AG04449 (cell line): ENCODE measurements at regions not wholly inside any gene's neighbourhood (a gene's known extent, or its start where the extent isn't known, plus 50 kb on each side); places are given as distances from the start of the nearest gene placed in this dataset.

Experiments
- CTCF ChIA-PET: fragments of 350-600 bp; formaldehyde crosslinking; extraction: SDS; loops from one replicate; lab custom pipeline; 2021; ENCODE audit warnings: antibody characterized with exemption; lab: Yijun Ruan, JAX
- POLR2A ChIA-PET: fragments of 400-600, 350-600 bp; formaldehyde crosslinking; extraction: SDS; loops from one replicate; lab custom pipeline; 2020; ENCODE audit warnings: antibody characterized with exemption, inconsistent platforms; lab: Yijun Ruan, JAX
- DNase-seq: peaks from one replicate; pipeline ENCODE4 v3.0.0-alpha.2; 2010; ENCODE audit warnings: low read depth, low spot score
- H3K4me3 ChIP-seq: 2 replicates; pipeline ENCODE4 v1.5.1; 2011; ENCODE audit warnings: low read depth, mild to moderate bottlenecking, control low read depth, low read length
- TF ChIP-seq, protein P1 (sequence below): IDR thresholded peaks from one replicate; pipeline ENCODE4 v1.5.1; 2011; ENCODE audit warnings: mild to moderate bottlenecking, moderate library complexity, low read length, control low read depth, inconsistent platforms; ENCODE audit not compliant: insufficient read depth; ENCODE audit errors: missing control alignments

DNA sequence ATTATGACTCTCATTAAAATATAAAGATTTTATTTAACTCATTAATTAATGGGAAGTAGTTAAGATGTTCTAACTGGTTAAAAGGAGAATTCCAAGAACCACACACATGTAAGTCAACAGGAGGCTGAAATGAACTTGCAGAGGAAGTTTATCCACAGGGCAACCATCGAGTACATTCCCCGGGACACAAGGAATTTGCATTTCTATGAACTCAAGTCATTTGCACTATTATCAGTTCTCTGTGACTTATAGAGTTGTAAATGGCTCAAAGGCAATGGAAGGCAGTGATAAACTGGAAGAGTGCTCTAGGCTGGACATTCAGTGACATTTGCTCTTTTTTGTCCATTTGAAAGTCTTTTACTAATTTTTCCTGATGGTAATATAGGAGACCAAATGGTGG is 97.4 kb downstream of the SNX5 start:
- H3K4me3 ChIP-seq: no peak overlapping the region
- CTCF ChIA-PET: no interaction called here
- DNase-seq: no peak
- TF ChIP-seq, protein P1, sequence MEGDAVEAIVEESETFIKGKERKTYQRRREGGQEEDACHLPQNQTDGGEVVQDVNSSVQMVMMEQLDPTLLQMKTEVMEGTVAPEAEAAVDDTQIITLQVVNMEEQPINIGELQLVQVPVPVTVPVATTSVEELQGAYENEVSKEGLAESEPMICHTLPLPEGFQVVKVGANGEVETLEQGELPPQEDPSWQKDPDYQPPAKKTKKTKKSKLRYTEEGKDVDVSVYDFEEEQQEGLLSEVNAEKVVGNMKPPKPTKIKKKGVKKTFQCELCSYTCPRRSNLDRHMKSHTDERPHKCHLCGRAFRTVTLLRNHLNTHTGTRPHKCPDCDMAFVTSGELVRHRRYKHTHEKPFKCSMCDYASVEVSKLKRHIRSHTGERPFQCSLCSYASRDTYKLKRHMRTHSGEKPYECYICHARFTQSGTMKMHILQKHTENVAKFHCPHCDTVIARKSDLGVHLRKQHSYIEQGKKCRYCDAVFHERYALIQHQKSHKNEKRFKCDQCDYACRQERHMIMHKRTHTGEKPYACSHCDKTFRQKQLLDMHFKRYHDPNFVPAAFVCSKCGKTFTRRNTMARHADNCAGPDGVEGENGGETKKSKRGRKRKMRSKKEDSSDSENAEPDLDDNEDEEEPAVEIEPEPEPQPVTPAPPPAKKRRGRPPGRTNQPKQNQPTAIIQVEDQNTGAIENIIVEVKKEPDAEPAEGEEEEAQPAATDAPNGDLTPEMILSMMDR: no peak
- POLR2A ChIA-PET: interaction anchor here (1.0 kb wide), 1 partner anchor 189 kb away, joined by 3 read pairs; the partner anchor contains the start of gene RRBP1

DNA sequence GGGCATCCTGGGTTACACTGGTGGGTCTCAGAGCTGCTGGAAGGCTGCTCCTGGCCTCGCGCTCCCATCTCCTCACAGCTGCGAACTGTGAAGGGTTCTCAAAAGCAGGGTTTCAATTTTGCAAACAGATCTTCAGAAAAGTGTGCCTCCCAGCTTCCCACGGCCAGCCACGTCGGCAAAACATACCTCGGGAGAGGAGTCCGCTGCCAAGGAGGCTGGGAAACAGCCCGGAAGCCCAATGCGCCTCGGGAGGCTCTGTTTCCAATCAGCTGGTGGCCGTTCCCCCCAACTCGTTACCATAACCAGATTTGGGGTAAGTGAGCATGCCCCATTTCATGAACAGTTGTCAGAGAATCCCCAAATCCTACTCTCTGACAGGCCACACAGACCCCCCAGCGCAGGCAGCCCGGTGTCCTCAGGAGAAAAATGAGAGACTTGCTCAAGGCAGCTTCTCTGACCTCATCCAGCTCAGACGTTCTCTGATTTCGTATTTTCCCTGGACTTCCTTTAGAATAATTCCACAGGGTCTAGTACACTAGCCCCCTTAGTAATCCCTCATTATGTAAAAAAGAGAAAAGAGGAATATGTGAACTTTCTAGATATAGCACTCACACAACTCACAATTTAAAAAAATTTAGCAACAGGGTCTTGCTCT is 98.4 kb downstream of the SNX5 start:
- TF ChIP-seq, protein P1: no peak
- DNase-seq: no peak
- no peak overlapping the region for H3K4me3 ChIP-seq
- POLR2A ChIA-PET: no interaction called here
- CTCF ChIA-PET: interaction anchor here (0.7 kb wide), 1 partner anchor 28 kb away, joined by 4 read pairs; no protein-coding TSS in a partner anchor

- ChIA-PET CTCF (interaction anchor here (0.7 to 1.5 kb wide), 3 partner anchors 29 to 32 kb away, joined by 4 to 6 read pairs (median 5); no protein-coding TSS in a partner anchor), POLR2A (no interaction called here)
- DNase-seq: no peak
- TF ChIP-seq, protein P1: no peak
- H3K4me3 ChIP-seq: no peak overlapping the region
These were observed 99.1 kb downstream of the SNX5 start for GRCh38 chr20:17869295-17869994.

GRCh38 chr20:17868700-17869231 is 99.8 kb downstream of the SNX5 start:
- ChIA-PET CTCF (interaction anchor here (1.4 to 1.5 kb wide), 2 partner anchors 30 to 31 kb away, joined by 5 to 6 read pairs; no protein-coding TSS in a partner anchor), POLR2A (no interaction called here)
- DNase-seq: no peak
- no peak overlapping the region for H3K4me3 ChIP-seq
- TF ChIP-seq, protein P1: no peak

- TF ChIP-seq, protein P1: no peak
- ChIA-PET CTCF (interaction anchor here (0.8 to 1.6 kb wide), 5 partner anchors 14 to 186 kb away, joined by 3 to 6 read pairs (median 4); partner anchors contain the start of gene RRBP1), POLR2A (no interaction called here)
- DNase-seq: no peak
- H3K4me3 ChIP-seq: no peak overlapping the region
These were observed 100.4 kb downstream of the SNX5 start for GRCh38 chr20:17868151-17868550.
